ENCODE measurements at regions not wholly inside any gene's neighbourhood (a gene's known extent, or its start where the extent isn't known, plus 50 kb on each side); places are given as distances from the start of the nearest gene placed in this dataset.

GRCh38 chr11:90414221-90414620 is 191.4 kb upstream of the CHORDC1 start:
- no peak for DNase-seq (ENCODE audit: low read depth)
- TF ChIP-seq CTCF (IDR thresholded peaks at IDR 0.05; ENCODE audit: low read depth, low read length, missing control alignments) = no peak
- H3K4me3 ChIP-seq (ENCODE audit: low read depth, low read length) = no peak overlapping the region

- DNase-seq (ENCODE audit: low read depth) = no peak
- no peak overlapping the region for H3K4me3 ChIP-seq (ENCODE audit: low read depth, low read length)
- no peak for TF ChIP-seq CTCF (IDR thresholded peaks at IDR 0.05; ENCODE audit: low read depth, low read length, missing control alignments)
Observed at GRCh38 chr11:90407350-90407749, 184.5 kb upstream of the CHORDC1 start.

GRCh38 chr11:90392692-90393091 is 169.8 kb upstream of the CHORDC1 start:
- TF ChIP-seq CTCF (IDR thresholded peaks at IDR 0.05; ENCODE audit: low read depth, low read length, missing control alignments) = no peak
- DNase-seq (ENCODE audit: low read depth) = no peak
- no peak overlapping the region for H3K4me3 ChIP-seq (ENCODE audit: low read depth, low read length)

GRCh38 chr11:90391756-90392155 is 168.9 kb upstream of the CHORDC1 start:
- no peak overlapping the region for H3K4me3 ChIP-seq (ENCODE audit: low read depth, low read length)
- no peak for TF ChIP-seq CTCF (IDR thresholded peaks at IDR 0.05; ENCODE audit: low read depth, low read length, missing control alignments)
- no peak for DNase-seq (ENCODE audit: low read depth)

GRCh38 chr11:90380206-90380605 is 157.4 kb upstream of the CHORDC1 start:
- TF ChIP-seq CTCF (IDR thresholded peaks at IDR 0.05; ENCODE audit: low read depth, low read length, missing control alignments) = no peak
- H3K4me3 ChIP-seq (ENCODE audit: low read depth, low read length) = no peak overlapping the region
- DNase-seq (ENCODE audit: low read depth) = no peak

GRCh38 chr11:90373971-90374370 is 151.1 kb upstream of the CHORDC1 start:
- no peak for TF ChIP-seq CTCF (IDR thresholded peaks at IDR 0.05; ENCODE audit: low read depth, low read length, missing control alignments)
- DNase-seq (ENCODE audit: low read depth) = no peak
- H3K4me3 ChIP-seq (ENCODE audit: low read depth, low read length) = no peak overlapping the region

GRCh38 chr11:90364527-90364926 is 141.7 kb upstream of the CHORDC1 start:
- TF ChIP-seq CTCF (IDR thresholded peaks at IDR 0.05; ENCODE audit: low read depth, low read length, missing control alignments) = no peak
- no peak for DNase-seq (ENCODE audit: low read depth)
- no peak overlapping the region for H3K4me3 ChIP-seq (ENCODE audit: low read depth, low read length)
